ENCODE measurements at regions not wholly inside any gene's neighbourhood (a gene's known extent, or its start where the extent isn't known, plus 50 kb on each side); places are given as distances from the start of the nearest gene placed in this dataset.

GRCh38 chr20:57860576-57860975 lies 150.8 kb upstream of the PMEPA1 start:
- H2BK15ac ChIP-seq (ENCODE audit: low read length), result no peak overlapping the region
- H2AFZ ChIP-seq (ENCODE audit: low read length), result no peak overlapping the region
- no peaks in the 10 kb centered on the region for H3K79me2 ChIP-seq (ENCODE audit: control insufficient read depth in 1 of 2, insufficient read depth in 2 of 2, low read length in 2 of 2)
- DNase-seq (ENCODE audit: low read depth in 1 of 2, low spot score in 2 of 2) (peak in 1 of 2 experiments; percentile 17), FAIRE-seq (no peak)
- peaks cover 3% of the 10 kb centered on the region; the same call in 1 of the 2 replicates for H3K23me2 ChIP-seq (ENCODE audit: low read depth, low read length)
- H3K4ac ChIP-seq (replicated peaks; ENCODE audit: insufficient read length, low read depth, low read length), result no peak overlapping the region
- H3K27ac ChIP-seq (ENCODE audit: low read depth, low read length), result no peak overlapping the region
- H3K79me1 ChIP-seq (ENCODE audit: low read depth, low read length), result no peaks in the 10 kb centered on the region
- H4K5ac ChIP-seq (ENCODE audit: insufficient read length, low read depth, low read length), result no peak overlapping the region
- no peak overlapping the region for H2BK120ac ChIP-seq (replicated peaks; ENCODE audit: low read depth, low read length)
- H4K8ac ChIP-seq (ENCODE audit: extremely low read depth, insufficient read depth, low read length), result no peak overlapping the region
- no peak overlapping the region for H3K9ac ChIP-seq (replicated peaks in 1 of 4; ENCODE audit: extremely low read depth in 1 of 4, low read depth in 3 of 4, low read length in 3 of 4)
- POLR2A ChIA-PET (ENCODE audit: partially characterized antibody), result no interaction called here
- no peaks in the 10 kb centered on the region for H4K20me1 ChIP-seq (replicated peaks in 1 of 2; ENCODE audit: control insufficient read depth in 1 of 2, insufficient read depth in 2 of 2, low read length in 2 of 2)
- H3K14ac ChIP-seq (ENCODE audit: insufficient read length), result no peak overlapping the region
- no peak for TF ChIP-seq HDAC6 (IDR thresholded peaks at IDR 0.05; ENCODE audit: low read depth, low read length)
- no peak for TF ChIP-seq KDM4A (IDR thresholded peaks at IDR 0.05; ENCODE audit: low read depth, low read length, severe bottlenecking)
- no peak for TF ChIP-seq SRF (IDR thresholded peaks at IDR 0.05; ENCODE audit: low read depth, low read length)
- TF ChIP-seq FOSL1 (IDR thresholded peaks at IDR 0.05; ENCODE audit: insufficient read depth, low read depth, low read length), result no peak
- no peak for TF ChIP-seq NANOG (IDR thresholded peaks at IDR 0.05; ENCODE audit: insufficient read depth, low read depth, low read length, poor library complexity, severe bottlenecking)
- TF ChIP-seq CEBPB (IDR thresholded peaks at IDR 0.05; ENCODE audit: low read depth, low read length), result no peak
- no peak for TF ChIP-seq YY1 (IDR thresholded peaks at IDR 0.05; ENCODE audit: low read depth, low read length)
- no peak for TF ChIP-seq SP1 (IDR thresholded peaks at IDR 0.05; ENCODE audit: low read depth, low read length)
- no peak for TF ChIP-seq SIN3A (conservative IDR thresholded peaks at IDR 0.05 in 1 of 2, IDR thresholded peaks at IDR 0.05 in 1 of 2; ENCODE audit: low read depth in 1 of 2, low read length in 2 of 2)
- no peak for TF ChIP-seq CTCF (IDR thresholded peaks at IDR 0.05; ENCODE audit: control extremely low read depth in 1 of 3, insufficient read depth in 1 of 3, low read depth in 1 of 3, low read length in 3 of 3)
- TF ChIP-seq BACH1 (IDR thresholded peaks at IDR 0.05; ENCODE audit: low read length), result no peak
- H2BK12ac ChIP-seq (ENCODE audit: low read depth, low read length), result no peak overlapping the region
- H3K4me2 ChIP-seq (ENCODE audit: insufficient read depth in 1 of 2, low read depth in 2 of 2, low read length in 2 of 2), result no peak overlapping the region
- CTCF ChIA-PET (ENCODE audit: partially characterized antibody), result interaction anchor here (0.9 kb wide), 1 partner anchor 238 kb away, joined by 4 read pairs; no protein-coding TSS in a partner anchor
- H3K4me1 ChIP-seq (replicated peaks in 1 of 4; ENCODE audit: control insufficient read depth in 3 of 4, insufficient read depth in 4 of 4, low read length in 3 of 4), result no peaks in the 10 kb centered on the region
- H2AK5ac ChIP-seq (ENCODE audit: low read depth, low read length), result no peak overlapping the region
- no peaks in the 10 kb centered on the region; a peak in 2 of 7 replicates for H3K27me3 ChIP-seq (replicated peaks in 1 of 4; ENCODE audit: control insufficient read depth in 3 of 4, extremely low read depth in 1 of 4, insufficient read depth in 3 of 4, low read length in 3 of 4)
- no peak overlapping the region for H3K56ac ChIP-seq (replicated peaks; ENCODE audit: insufficient read length, low read depth, low read length)
- H3K23ac ChIP-seq (ENCODE audit: insufficient read length), result no peak overlapping the region
- 91% methylated on average over 6 of the region's 6 CpGs; no CpG with 5 or more reads in 1 of the 2 experiments for WGBS, 2 experiments (ENCODE audit: extremely low coverage in 1 of 2, insufficient coverage in 1 of 2, insufficient read length in 1 of 2, insufficient replicate concordance in 2 of 2, low coverage in 1 of 2, low lambda C conversion rate in 2 of 2, missing lambda C conversion rate in 1 of 2)
- H3K4me3 ChIP-seq (ENCODE audit: extremely low read depth in 1 of 4, insufficient read depth in 2 of 4, low read depth in 3 of 4, low read length in 4 of 4), result no peak overlapping the region
- no peak overlapping the region for H2BK20ac ChIP-seq (ENCODE audit: low read length)
- no peak overlapping the region for H2BK5ac ChIP-seq (ENCODE audit: low read depth, low read length)
- no peak overlapping the region for H4K91ac ChIP-seq (replicated peaks; ENCODE audit: insufficient read length, low read length)
- no peak overlapping the region for H3K18ac ChIP-seq (ENCODE audit: extremely low read depth, low read length)
- no peaks in the 10 kb centered on the region; a peak in 1 of 4 replicates for H3K9me3 ChIP-seq (ENCODE audit: insufficient read depth in 2 of 2, low read depth in 1 of 2, low read length in 1 of 2)
- H3K36me3 ChIP-seq (ENCODE audit: control insufficient read depth in 2 of 4, insufficient read depth in 4 of 4, low read length in 3 of 4), result no peaks in the 10 kb centered on the region

Measured in H1 (cell line).